ENCODE measurements at regions not wholly inside any gene's neighbourhood (a gene's known extent, or its start where the extent isn't known, plus 50 kb on each side); places are given as distances from the start of the nearest gene placed in this dataset.

DNA sequence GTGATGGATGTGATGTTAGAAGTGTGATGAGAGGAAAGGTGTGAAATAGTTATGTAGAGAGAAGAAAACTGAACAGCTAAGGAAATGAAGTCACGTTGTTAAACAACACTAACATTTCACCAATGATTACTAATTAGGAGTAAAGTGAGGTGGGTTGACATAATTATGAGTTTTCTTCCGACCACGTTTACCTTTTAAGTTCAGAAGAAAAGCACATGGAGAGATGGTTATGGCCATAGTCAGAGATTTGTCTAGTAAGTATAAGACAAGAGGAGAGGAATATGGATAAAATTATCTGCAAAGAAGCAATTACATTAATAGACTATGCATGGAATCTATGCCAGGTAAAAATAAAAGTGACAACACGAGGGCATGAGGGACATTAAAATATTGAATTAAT is 551.3 kb upstream of the TECRL start:
- TF ChIP-seq POLR2A (IDR thresholded peaks at IDR 0.05) (no peak), EP300 (IDR thresholded peaks at IDR 0.05) (no peak), POLR2AphosphoS5 (IDR thresholded peaks at IDR 0.05) (no peak)
- TF ChIP-seq, protein P1, sequence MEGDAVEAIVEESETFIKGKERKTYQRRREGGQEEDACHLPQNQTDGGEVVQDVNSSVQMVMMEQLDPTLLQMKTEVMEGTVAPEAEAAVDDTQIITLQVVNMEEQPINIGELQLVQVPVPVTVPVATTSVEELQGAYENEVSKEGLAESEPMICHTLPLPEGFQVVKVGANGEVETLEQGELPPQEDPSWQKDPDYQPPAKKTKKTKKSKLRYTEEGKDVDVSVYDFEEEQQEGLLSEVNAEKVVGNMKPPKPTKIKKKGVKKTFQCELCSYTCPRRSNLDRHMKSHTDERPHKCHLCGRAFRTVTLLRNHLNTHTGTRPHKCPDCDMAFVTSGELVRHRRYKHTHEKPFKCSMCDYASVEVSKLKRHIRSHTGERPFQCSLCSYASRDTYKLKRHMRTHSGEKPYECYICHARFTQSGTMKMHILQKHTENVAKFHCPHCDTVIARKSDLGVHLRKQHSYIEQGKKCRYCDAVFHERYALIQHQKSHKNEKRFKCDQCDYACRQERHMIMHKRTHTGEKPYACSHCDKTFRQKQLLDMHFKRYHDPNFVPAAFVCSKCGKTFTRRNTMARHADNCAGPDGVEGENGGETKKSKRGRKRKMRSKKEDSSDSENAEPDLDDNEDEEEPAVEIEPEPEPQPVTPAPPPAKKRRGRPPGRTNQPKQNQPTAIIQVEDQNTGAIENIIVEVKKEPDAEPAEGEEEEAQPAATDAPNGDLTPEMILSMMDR (IDR thresholded peaks at IDR 0.05): no peak
